DMS114 treated with DMSO at 0.1 percent for 48 hours (cell line): ENCODE measurements at regions not wholly inside any gene's neighbourhood (a gene's known extent, or its start where the extent isn't known, plus 50 kb on each side); places are given as distances from the start of the nearest gene placed in this dataset.

Experiments
- DNase-seq: peaks from one replicate; lab custom pipeline; 2025; ENCODE audit not compliant: unreplicated experiment; lab: John Stamatoyannopoulos, UW

- DNase-seq: no peak
These were observed 119.1 kb upstream of the ITGA1 start for GRCh38 chr5:52668544-52669185.

GRCh38 chr5:52672459-52672858, 115.3 kb upstream of the ITGA1 start:
- no peak for DNase-seq

GRCh38 chr5:52673495-52673894, 114.2 kb upstream of the ITGA1 start:
- DNase-seq: no peak

- no peak for DNase-seq
These were observed 112.7 kb upstream of the ITGA1 start for GRCh38 chr5:52674815-52675545.

- no peak for DNase-seq
These were observed 105.2 kb upstream of the ITGA1 start for GRCh38 chr5:52682492-52682891.

- DNase-seq: no peak
These were observed 103.7 kb upstream of the ITGA1 start for GRCh38 chr5:52684051-52684450.

GRCh38 chr5:52685566-52685965, 102.2 kb upstream of the ITGA1 start:
- DNase-seq: no peak

GRCh38 chr5:52685971-52686370, 101.7 kb upstream of the ITGA1 start:
- DNase-seq: no peak

GRCh38 chr5:52690236-52690768, 97.4 kb upstream of the ITGA1 start:
- DNase-seq: no peak

- DNase-seq: no peak
These were observed 95.7 kb upstream of the ITGA1 start for GRCh38 chr5:52692039-52692438.

GRCh38 chr5:52692606-52693005, 95.1 kb upstream of the ITGA1 start:
- no peak for DNase-seq

GRCh38 chr5:52693280-52693679, 94.4 kb upstream of the ITGA1 start:
- no peak for DNase-seq

- DNase-seq: no peak
These were observed 93.9 kb upstream of the ITGA1 start for GRCh38 chr5:52693836-52694235.

GRCh38 chr5:52694648-52695047, 93.1 kb upstream of the ITGA1 start:
- no peak for DNase-seq

GRCh38 chr5:52702877-52703276, 84.8 kb upstream of the ITGA1 start:
- DNase-seq: no peak

- no peak for DNase-seq
These were observed 84.4 kb upstream of the ITGA1 start for GRCh38 chr5:52703321-52703720.

- no peak for DNase-seq
These were observed 82.0 kb upstream of the ITGA1 start for GRCh38 chr5:52705720-52706119.

GRCh38 chr5:52706775-52707174, 80.9 kb upstream of the ITGA1 start:
- no peak for DNase-seq

- no peak for DNase-seq
These were observed 80.1 kb upstream of the ITGA1 start for GRCh38 chr5:52707616-52708015.

GRCh38 chr5:52708463-52708862, 79.3 kb upstream of the ITGA1 start:
- DNase-seq: no peak

- DNase-seq: no peak
These were observed 78.4 kb upstream of the ITGA1 start for GRCh38 chr5:52709167-52709925.
